Neural cell (in vitro differentiated cells): ENCODE measurements at regions not wholly inside any gene's neighbourhood (a gene's known extent, or its start where the extent isn't known, plus 50 kb on each side); places are given as distances from the start of the nearest gene placed in this dataset.

Source experiments
- H2AFZ ChIP-seq: fragments of 200-600, 300-800 bp; sonication (generic), shearing (Covaris generic); 2 replicates; pipeline ENCODE4 v1.6.0; 2014; ENCODE audit warnings: low read depth, mild to moderate bottlenecking, antibody characterized with exemption, low read length, moderate library complexity
- H3F3A ChIP-seq: fragments of 200-600 bp; shearing (Covaris generic); 2 replicates; pipeline ENCODE4 v1.6.1; 2016; ENCODE audit warnings: mild to moderate bottlenecking, moderate library complexity, mixed read lengths, antibody characterized with exemption, low read length; ENCODE audit not compliant: insufficient read depth, poor library complexity, severe bottlenecking
- H3K27ac ChIP-seq: fragments of 200-600, 300-800 bp; sonication (generic), shearing (Covaris generic); 2 replicates; pipeline ENCODE4 v1.5.1; 2014; ENCODE audit warnings: mild to moderate bottlenecking, low read length, moderate library complexity
- H3K27me3 ChIP-seq: fragments of 300-800, 200-600 bp; sonication (generic), shearing (Covaris generic); 2 replicates; pipeline ENCODE4 v1.6.0; 2014; ENCODE audit warnings: mild to moderate bottlenecking, low read depth, low read length, moderate library complexity; ENCODE audit not compliant: insufficient read depth
- H3K36me3 ChIP-seq: fragments of 300-800, 200-600 bp; sonication (generic), shearing (Covaris generic); 2 replicates; pipeline ENCODE4 v1.5.1; 2014; ENCODE audit warnings: mild to moderate bottlenecking, antibody characterized with exemption, low read length, moderate library complexity; ENCODE audit not compliant: insufficient read depth
- H3K4me2 ChIP-seq: fragments of 300-800, 200-600 bp; sonication (generic), shearing (Covaris generic); 2 replicates; pipeline ENCODE4 v1.6.0; 2014; ENCODE audit warnings: mild to moderate bottlenecking, low read length
- H3K4me3 ChIP-seq: fragments of 300-800, 200-600 bp; sonication (generic), shearing (Covaris generic); 2 replicates; pipeline ENCODE4 v1.5.1; 2014; ENCODE audit warnings: mild to moderate bottlenecking, low read length, moderate library complexity
- H3K79me2 ChIP-seq: fragments of 200-600 bp; shearing (Covaris generic); replicated peaks from 2 replicates; pipeline ENCODE4 v1.6.0; 2014; ENCODE audit warnings: mild to moderate bottlenecking, low read length, moderate library complexity; ENCODE audit not compliant: insufficient read depth
- H3K9ac ChIP-seq: fragments of 300-800, 200-600 bp; sonication (generic), shearing (Covaris generic); 2 replicates; pipeline ENCODE4 v1.6.1; 2016; ENCODE audit warnings: mild to moderate bottlenecking, low read length, mixed read lengths
- H3K9me2 ChIP-seq: fragments of 200-600 bp; shearing (Covaris generic); 2 replicates; pipeline ENCODE4 v1.6.1; 2016; ENCODE audit warnings: mild to moderate bottlenecking, low read length, mixed read lengths; ENCODE audit not compliant: insufficient read depth
- H3K9me3 ChIP-seq: fragments of 200-600, 300-800 bp; sonication (generic), shearing (Covaris generic); 2 replicates; pipeline ENCODE4 v1.6.1; 2016; ENCODE audit warnings: mild to moderate bottlenecking, mixed run types, low read length, moderate library complexity, mixed read lengths
- H4K20me1 ChIP-seq: fragments of 200-600 bp; shearing (Covaris generic); 2 replicates; pipeline ENCODE4 v1.6.1; 2016; ENCODE audit warnings: mild to moderate bottlenecking, mixed run types; ENCODE audit not compliant: insufficient read depth
- CTCF ChIP-seq: fragments of 450-650 bp; IDR thresholded peaks from 2 replicates; pipeline ENCODE4 v1.5.1; 2014; ENCODE audit warnings: antibody characterized with exemption, mild to moderate bottlenecking, moderate library complexity; ENCODE audit not compliant: poor library complexity, severe bottlenecking
- EP300 ChIP-seq: fragments of 450-650 bp; conservative IDR thresholded peaks from 2 replicates; pipeline ENCODE4 v1.6.1; 2014; ENCODE audit warnings: antibody characterized with exemption, mild to moderate bottlenecking, moderate library complexity; ENCODE audit not compliant: poor library complexity, severe bottlenecking
- EZH2 ChIP-seq: fragments of 200-600, 300-800 bp; shearing (Covaris generic), sonication (generic); IDR thresholded peaks from 2 replicates; pipeline ENCODE4 v1.6.1; 2014; ENCODE audit warnings: antibody characterized with exemption, low read length, borderline replicate concordance, mild to moderate bottlenecking; ENCODE audit not compliant: insufficient read depth, poor library complexity, severe bottlenecking
- MXI1 ChIP-seq: fragments of 450-650 bp; conservative IDR thresholded peaks from 2 replicates; pipeline ENCODE4 v1.6.1; 2014; ENCODE audit warnings: antibody characterized with exemption, mild to moderate bottlenecking; ENCODE audit not compliant: poor library complexity, severe bottlenecking
- POLR2AphosphoS5 ChIP-seq: IDR thresholded peaks from 2 replicates; pipeline ENCODE4 v1.6.1; 2012
- RAD21 ChIP-seq: fragments of 450-650 bp; conservative IDR thresholded peaks from 2 replicates; pipeline ENCODE4 v1.6.1; 2014; ENCODE audit warnings: antibody characterized with exemption, mild to moderate bottlenecking, moderate library complexity
- REST ChIP-seq: IDR thresholded peaks from 2 replicates; pipeline ENCODE4 v1.6.1; 2012; ENCODE audit warnings: borderline replicate concordance
- SMC3 ChIP-seq: fragments of 450-650 bp; conservative IDR thresholded peaks from 2 replicates; pipeline ENCODE4 v1.6.1; 2014; ENCODE audit warnings: antibody characterized with exemption, mild to moderate bottlenecking, moderate library complexity; ENCODE audit not compliant: poor library complexity
- TAF1 ChIP-seq: IDR thresholded peaks from 2 replicates; pipeline ENCODE4 v1.6.1; 2012; ENCODE audit warnings: low read depth

GRCh38 chr18:29652797-29653196, 1389.7 kb downstream of the DSC3 start:
- no peaks in the 10 kb centered on the region for H3K9me2 ChIP-seq
- no peak overlapping the region for H3K4me3 ChIP-seq
- no peaks in the 10 kb centered on the region for H3K27me3 ChIP-seq
- no peak overlapping the region for H3K27ac ChIP-seq
- TF ChIP-seq MXI1 = no peak
- TF ChIP-seq CTCF = no peak
- TF ChIP-seq REST = no peak
- TF ChIP-seq POLR2AphosphoS5 = no peak
- no peak for TF ChIP-seq EZH2
- TF ChIP-seq RAD21 = no peak
- TF ChIP-seq TAF1 = no peak
- no peak overlapping the region for H3K4me2 ChIP-seq
- H2AFZ ChIP-seq = no peak overlapping the region
- H3K9me3 ChIP-seq = no peaks in the 10 kb centered on the region
- no peaks in the 10 kb centered on the region for H4K20me1 ChIP-seq
- no peaks in the 10 kb centered on the region for H3K36me3 ChIP-seq
- H3K9ac ChIP-seq = no peak overlapping the region
- H3K79me2 ChIP-seq = no peaks in the 10 kb centered on the region
- no peaks in the 10 kb centered on the region for H3F3A ChIP-seq

- Histone ChIP-seq H3K27me3 (no peaks in the 10 kb centered on the region), H3K27ac (no peak overlapping the region), H3K9me2 (no peaks in the 10 kb centered on the region), H3K36me3 (no peaks in the 10 kb centered on the region), H3F3A (no peaks in the 10 kb centered on the region), H4K20me1 (no peaks in the 10 kb centered on the region), H3K79me2 (no peaks in the 10 kb centered on the region), H3K4me3 (no peak overlapping the region), H2AFZ (no peak overlapping the region), H3K4me2 (no peak overlapping the region), H3K9me3 (no peaks in the 10 kb centered on the region), H3K9ac (no peak overlapping the region)
- TF ChIP-seq POLR2AphosphoS5 = no peak
- no peak for TF ChIP-seq SMC3
- TF ChIP-seq MXI1 = no peak
- no peak for TF ChIP-seq EZH2
- no peak for TF ChIP-seq TAF1
- TF ChIP-seq EP300 = no peak
- TF ChIP-seq REST = no peak
- TF ChIP-seq CTCF = no peak
- no peak for TF ChIP-seq RAD21
These were observed 1391.3 kb downstream of the DSC3 start for GRCh38 chr18:29651122-29651680.
